Activated naive CD4-positive, alpha-beta T cell treated with anti-CD3 and anti-CD28 coated beads, Interleukin-2, amount 50 U/mL, for 72 hours (primary cell): ENCODE measurements at regions not wholly inside any gene's neighbourhood (a gene's known extent, or its start where the extent isn't known, plus 50 kb on each side); places are given as distances from the start of the nearest gene placed in this dataset.

ENCODE experiments used
- ATAC-seq, 2 donors: fragments of 150-1000 bp; cut with Tn5 transposase; 2 replicates each; pipeline ENCODE4 v1.10.0; 2021; ENCODE audit warnings: mild to moderate bottlenecking in 2 of 2, moderate library complexity in 2 of 2
- DNase-seq, 2 donors: peaks; one replicate each; pipeline ENCODE4 v3.0.0; 2021 to 2022; ENCODE audit warnings: low spot score in 2 of 2
- H3K27ac Mint-ChIP-seq, 2 donors: one replicate each; pipeline ENCODE4 v1.8.0; 2022; ENCODE audit warnings: mild to moderate bottlenecking in 2 of 2, mixed read lengths in 2 of 2
- H3K36me3 Mint-ChIP-seq, 2 donors: one replicate each; pipeline ENCODE4 v1.8.0; 2022; ENCODE audit warnings: mixed read lengths in 2 of 2
- H3K9me3 Mint-ChIP-seq, 2 donors: one replicate each; pipeline ENCODE4 v1.8.0; 2022; ENCODE audit warnings: mixed read lengths in 2 of 2

GRCh38 chr14:98900236-98900635 is 371.8 kb downstream of the BCL11B start:
- DNase-seq (no peak), ATAC-seq (no peak)
- Mint-ChIP-seq H3K27ac (peak overlapping the region in 1 of 2 donors; percentile 29), H3K9me3 (no peaks in the 10 kb centered on the region), H3K36me3 (no peaks in the 10 kb centered on the region)

DNA sequence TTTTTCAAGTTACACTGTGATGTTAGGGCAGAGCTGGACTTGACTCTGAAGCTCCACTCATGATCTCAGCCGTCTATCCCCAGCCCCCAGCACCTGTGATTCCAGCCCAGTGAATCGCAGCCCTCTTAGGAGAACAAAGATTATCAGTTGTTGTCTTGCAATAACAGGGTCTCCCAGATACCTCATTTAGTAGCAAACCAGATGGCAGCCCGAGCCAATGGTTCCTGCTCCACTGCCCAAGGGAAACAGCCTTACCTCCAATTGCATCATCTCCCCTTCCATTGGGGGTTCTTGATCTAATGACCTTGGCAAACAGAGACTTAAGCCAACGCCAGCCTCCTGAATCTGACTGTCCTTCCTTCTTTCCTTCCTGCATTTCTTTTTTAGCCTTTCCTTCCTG is 371.2 kb downstream of the BCL11B start:
- Mint-ChIP-seq H3K36me3 (no peaks in the 10 kb centered on the region), H3K9me3 (no peaks in the 10 kb centered on the region), H3K27ac (peak overlapping the region in 1 of 2 donors; percentile 45)
- no peak for DNase-seq
- ATAC-seq: no peak

DNA sequence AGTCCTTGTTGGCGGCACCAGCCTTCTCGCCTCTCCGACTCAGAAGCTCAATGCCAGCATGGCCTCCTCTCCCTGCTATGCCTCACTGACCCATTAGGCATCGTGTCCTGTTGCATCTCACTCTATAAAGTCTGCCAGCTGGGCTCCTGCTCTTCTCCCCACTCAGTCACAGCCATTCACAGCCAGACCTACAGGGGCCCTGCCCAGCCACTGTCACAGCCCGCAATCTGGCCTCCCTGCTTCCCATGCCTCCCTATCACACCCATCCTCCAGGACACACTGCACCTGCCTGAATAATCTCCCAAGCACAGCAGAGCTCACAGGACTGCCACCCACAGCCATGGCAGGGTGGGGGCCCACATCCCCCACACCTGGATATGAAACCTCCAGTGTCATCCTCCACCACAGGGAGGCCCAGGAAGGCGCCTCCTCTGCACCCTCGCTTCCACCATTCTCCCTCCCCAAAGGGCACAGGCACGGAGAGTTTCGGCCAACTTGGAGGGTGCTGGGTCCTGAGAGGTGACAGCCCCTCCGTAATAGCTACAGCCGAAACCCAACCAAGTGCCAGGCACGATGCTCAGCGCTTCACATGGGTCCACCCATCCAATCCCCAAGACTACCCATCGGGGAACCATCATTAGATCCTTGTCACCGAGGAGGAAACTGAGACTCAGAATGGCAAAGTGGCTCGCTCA is 370.3 kb downstream of the BCL11B start:
- Mint-ChIP-seq H3K36me3 (no peaks in the 10 kb centered on the region), H3K9me3 (no peaks in the 10 kb centered on the region), H3K27ac (peak overlapping the region; percentile 39 to 45)
- no peak for ATAC-seq
- DNase-seq: no peak

DNA sequence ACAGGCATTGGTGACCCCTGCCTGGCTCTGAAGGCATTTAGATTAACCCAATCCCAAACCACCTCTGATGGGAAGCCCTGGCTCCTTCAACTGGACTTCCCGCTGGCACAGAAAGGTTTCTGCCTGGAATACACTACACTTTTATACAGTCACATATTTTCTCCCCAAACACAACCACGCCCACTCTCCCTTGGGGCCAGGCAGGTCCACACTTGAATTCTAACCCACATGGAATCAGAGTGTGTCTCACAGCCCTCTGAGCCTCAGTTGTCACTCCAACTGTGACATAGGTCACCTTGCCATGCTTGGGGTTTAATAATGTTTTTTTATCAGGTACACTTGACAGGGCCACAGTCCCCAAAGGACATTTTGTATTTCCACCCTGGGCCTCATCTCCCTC is 368.6 kb downstream of the BCL11B start:
- DNase-seq (no peak), ATAC-seq (no peak)
- Mint-ChIP-seq H3K36me3 (no peaks in the 10 kb centered on the region), H3K27ac (no peak overlapping the region), H3K9me3 (no peaks in the 10 kb centered on the region)

- ATAC-seq: no peak
- no peak for DNase-seq
- Mint-ChIP-seq H3K27ac (no peak overlapping the region), H3K36me3 (no peaks in the 10 kb centered on the region), H3K9me3 (no peaks in the 10 kb centered on the region)
Observed at GRCh38 chr14:98904677-98905076, 367.3 kb downstream of the BCL11B start.

GRCh38 chr14:98906123-98906995 is 365.6 kb downstream of the BCL11B start:
- Mint-ChIP-seq H3K9me3 (peaks cover 0 to 8% of the 10 kb centered on the region in 2 donors), H3K36me3 (no peaks in the 10 kb centered on the region), H3K27ac (no peak overlapping the region)
- no peak for DNase-seq
- ATAC-seq: no peak

- DNase-seq (no peak), ATAC-seq (no peak)
- H3K27ac Mint-ChIP-seq: no peak overlapping the region
- peaks cover 0 to 14% of the 10 kb centered on the region in 2 donors for H3K9me3 Mint-ChIP-seq
- H3K36me3 Mint-ChIP-seq: no peaks in the 10 kb centered on the region
Observed at GRCh38 chr14:98907271-98907670, 364.7 kb downstream of the BCL11B start.

DNA sequence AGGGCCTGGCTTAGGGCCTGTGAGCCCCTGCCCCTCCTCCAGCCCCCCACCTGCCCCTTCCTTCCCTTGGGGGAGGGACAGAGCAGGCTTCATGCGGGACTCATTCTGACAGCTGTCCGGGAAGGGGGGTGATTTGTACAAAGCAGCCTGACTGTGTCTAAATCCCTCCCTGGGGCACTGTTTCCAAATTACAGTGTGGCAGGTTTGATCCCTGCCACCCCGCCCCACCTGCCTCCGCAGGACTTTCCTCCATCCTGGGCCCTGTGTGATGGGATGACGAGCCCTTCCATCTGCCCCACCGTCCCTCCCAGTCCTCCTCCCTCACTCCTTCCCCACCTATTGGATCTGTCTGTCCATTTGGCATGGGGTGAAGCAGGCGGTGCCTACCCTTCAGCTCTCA is 363.9 kb downstream of the BCL11B start:
- no peak for DNase-seq
- no peaks in the 10 kb centered on the region for H3K36me3 Mint-ChIP-seq
- H3K9me3 Mint-ChIP-seq: peaks cover 0 to 14% of the 10 kb centered on the region in 2 donors
- no peak overlapping the region for H3K27ac Mint-ChIP-seq
- no peak for ATAC-seq

DNA sequence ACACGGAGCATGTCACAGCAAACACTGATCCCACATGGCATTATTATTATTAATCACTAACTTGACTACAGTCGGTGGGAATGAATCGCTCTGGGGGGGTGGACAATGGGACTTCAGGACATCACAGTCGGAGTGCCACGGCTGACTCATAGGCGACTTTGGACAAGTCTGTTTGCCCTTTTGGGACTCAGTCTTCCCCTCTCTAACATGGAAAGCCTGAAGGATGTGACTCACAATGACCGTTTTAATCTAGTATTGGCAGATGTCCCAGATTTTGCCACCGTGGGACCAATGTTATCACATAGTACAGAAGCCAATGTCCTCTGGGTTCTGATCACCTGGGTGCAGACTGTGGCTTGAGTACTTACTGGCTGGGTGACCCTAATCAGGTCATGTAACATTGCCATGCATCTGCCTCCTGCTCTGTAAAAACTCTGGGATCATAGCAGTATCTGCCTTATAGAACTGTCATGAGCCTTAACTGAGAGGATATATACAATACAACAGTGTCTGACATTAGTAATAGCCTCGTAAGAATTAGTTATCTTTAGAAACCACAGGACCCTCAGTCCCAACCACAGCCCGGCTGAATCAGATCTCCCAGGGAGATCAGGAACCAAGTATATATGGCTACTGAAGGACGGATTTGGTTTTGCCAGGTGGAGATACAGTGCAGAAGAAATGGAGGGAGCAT is 362.6 kb downstream of the BCL11B start:
- H3K27ac Mint-ChIP-seq: no peak overlapping the region
- DNase-seq (no peak), ATAC-seq (peak in 1 of 2 donors; percentile 79)
- no peaks in the 10 kb centered on the region for H3K36me3 Mint-ChIP-seq
- peaks cover 0 to 14% of the 10 kb centered on the region in 2 donors for H3K9me3 Mint-ChIP-seq

DNA sequence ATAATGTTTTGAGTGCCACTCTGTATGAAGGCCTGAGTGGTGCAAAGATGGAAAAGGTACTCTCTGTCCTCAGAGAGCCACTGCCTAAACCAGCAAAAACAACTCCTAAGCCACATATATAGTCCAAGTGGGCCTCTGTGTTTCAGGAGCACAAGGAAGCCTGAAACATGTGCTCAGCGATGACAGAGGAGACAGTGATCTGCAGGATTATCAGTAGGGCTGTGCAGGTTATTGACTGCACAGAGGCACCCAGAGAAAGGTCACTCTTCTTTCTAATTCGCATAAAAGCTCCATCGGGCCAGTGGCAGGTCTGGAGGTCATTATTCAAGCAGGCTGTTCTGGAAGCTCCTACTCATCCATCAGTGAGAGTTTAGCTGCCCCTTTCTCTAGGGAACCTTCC is 361.9 kb downstream of the BCL11B start:
- ATAC-seq: no peak
- DNase-seq: no peak
- peaks cover 0 to 14% of the 10 kb centered on the region in 2 donors for H3K9me3 Mint-ChIP-seq
- no peak overlapping the region for H3K27ac Mint-ChIP-seq
- no peaks in the 10 kb centered on the region for H3K36me3 Mint-ChIP-seq

- DNase-seq (no peak), ATAC-seq (no peak)
- peaks cover 0 to 14% of the 10 kb centered on the region in 2 donors for H3K9me3 Mint-ChIP-seq
- H3K27ac Mint-ChIP-seq: no peak overlapping the region
- H3K36me3 Mint-ChIP-seq: no peaks in the 10 kb centered on the region
Observed at GRCh38 chr14:98912655-98913054, 359.3 kb downstream of the BCL11B start.

DNA sequence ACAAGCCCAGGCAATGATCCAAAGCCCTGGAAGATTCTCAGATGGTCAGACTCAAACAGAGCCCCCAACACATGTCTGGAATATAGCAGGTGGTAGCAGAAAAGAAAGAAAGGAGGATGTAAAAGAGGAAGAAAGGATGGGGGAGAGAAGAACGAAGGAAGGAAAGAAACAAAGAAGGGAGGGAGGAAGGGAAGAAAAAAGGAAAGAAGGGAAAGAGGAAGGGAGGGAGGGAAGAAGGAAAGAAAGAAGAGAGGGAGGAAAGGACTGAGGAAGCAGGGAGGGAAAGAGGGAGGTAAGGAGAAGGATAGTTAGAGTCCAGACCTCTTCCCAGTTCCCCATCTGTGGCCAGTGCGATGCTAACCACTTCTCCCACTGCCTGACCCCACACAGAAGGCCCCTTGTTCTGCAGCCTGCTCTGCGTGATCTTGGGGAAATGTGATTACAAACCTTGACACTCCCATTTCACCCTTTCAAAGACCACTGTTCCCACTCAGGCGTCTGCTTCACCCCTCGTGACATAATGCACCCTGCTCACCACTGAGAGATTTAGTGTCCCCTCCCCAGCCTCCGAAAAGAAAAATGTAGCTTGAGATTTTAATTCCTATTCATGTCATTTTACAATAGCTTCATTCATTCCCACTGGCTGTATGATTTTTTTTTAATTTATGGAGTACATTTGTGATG is 357.9 kb downstream of the BCL11B start:
- H3K27ac Mint-ChIP-seq: peak overlapping the region in 1 of 2 donors; percentile 22
- no peaks in the 10 kb centered on the region for H3K36me3 Mint-ChIP-seq
- ATAC-seq (no peak), DNase-seq (no peak)
- H3K9me3 Mint-ChIP-seq: peaks cover 0 to 14% of the 10 kb centered on the region in 2 donors

- DNase-seq: no peak
- Mint-ChIP-seq H3K27ac (no peak overlapping the region), H3K9me3 (peaks cover 0 to 14% of the 10 kb centered on the region in 2 donors), H3K36me3 (no peaks in the 10 kb centered on the region)
- no peak for ATAC-seq
Observed at GRCh38 chr14:98914942-98915341, 357.1 kb downstream of the BCL11B start.

- ATAC-seq (no peak), DNase-seq (no peak)
- Mint-ChIP-seq H3K36me3 (peaks cover 1% of the 10 kb centered on the region in 2 donors), H3K27ac (peak overlapping the region in 1 of 2 donors; percentile 14), H3K9me3 (peaks cover 0 to 13% of the 10 kb centered on the region in 2 donors)
Observed at GRCh38 chr14:98915625-98916024, 356.4 kb downstream of the BCL11B start.

DNA sequence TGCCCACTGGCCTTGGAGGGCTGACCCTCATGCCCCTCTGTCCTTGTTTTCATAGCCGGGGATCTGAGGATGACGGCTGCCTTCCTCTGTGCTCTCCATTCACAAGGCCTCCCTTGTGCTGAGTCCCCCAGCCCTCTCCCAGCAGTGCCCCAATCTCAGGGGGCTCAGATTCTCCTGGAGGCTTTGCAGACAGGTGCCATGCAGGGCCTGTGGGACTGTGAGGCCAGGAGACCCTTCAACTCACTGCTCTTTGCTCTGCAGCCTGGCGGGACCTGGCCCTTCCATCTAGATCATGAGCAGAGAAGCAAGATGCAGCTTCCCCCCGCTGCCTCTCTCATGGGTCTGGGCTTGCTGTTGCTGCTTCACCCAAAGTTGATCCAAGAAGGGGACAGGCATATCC is 356.0 kb downstream of the BCL11B start:
- Mint-ChIP-seq H3K9me3 (peaks cover 0 to 14% of the 10 kb centered on the region in 2 donors), H3K27ac (peak overlapping the region; percentile 14 to 55), H3K36me3 (peaks cover 5% of the 10 kb centered on the region in 2 donors)
- ATAC-seq: no peak
- DNase-seq: no peak

DNA sequence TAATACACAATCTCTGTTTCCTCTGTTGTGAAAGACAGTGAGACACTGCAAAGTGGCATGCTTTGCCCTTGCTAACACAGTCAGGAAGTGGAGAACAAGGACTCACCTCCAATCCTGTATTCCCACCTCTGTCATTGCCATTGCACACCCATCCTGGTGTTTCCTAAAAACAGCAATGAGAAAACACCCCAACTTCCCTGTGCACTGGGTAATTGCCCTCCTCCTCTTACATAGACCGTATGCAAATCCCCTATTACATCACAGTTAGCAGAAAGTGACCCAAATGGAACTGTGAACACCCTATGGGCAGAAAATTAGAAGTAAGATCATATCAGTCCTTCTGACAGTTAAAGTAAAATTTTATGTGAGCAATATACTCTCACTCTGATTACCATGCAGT is 355.5 kb downstream of the BCL11B start:
- ATAC-seq: no peak
- Mint-ChIP-seq H3K27ac (peak overlapping the region in 1 of 2 donors; percentile 14), H3K9me3 (peaks cover 0 to 13% of the 10 kb centered on the region in 2 donors), H3K36me3 (peaks cover 5 to 7% of the 10 kb centered on the region in 2 donors)
- no peak for DNase-seq
